ENCODE measurements at regions not wholly inside any gene's neighbourhood (a gene's known extent, or its start where the extent isn't known, plus 50 kb on each side); places are given as distances from the start of the nearest gene placed in this dataset.
"Not testable (repeated sequence)": the region's sequence is repeated elsewhere in the genome, so short reads cannot be mapped to it uniquely, and the experiment has no call there.

GRCh38 chr6:65998544-65998943 is 291.5 kb upstream of the EYS start:
- Mint-ChIP-seq H3K36me3 (ENCODE audit: low read depth) (no peaks in the 10 kb centered on the region), H3K27me3 (no peaks in the 10 kb centered on the region), H3K27ac (no peak overlapping the region), H3K4me1 (no peaks in the 10 kb centered on the region), H3K4me3 (no peak overlapping the region), H3K9me3 (peaks cover 8% of the 10 kb centered on the region)
- POLR2A ChIA-PET = no interaction called here
- DNase-seq = no peak
- CTCF ChIA-PET = no interaction called here

GRCh38 chr6:65997539-65997938 is 290.5 kb upstream of the EYS start:
- ChIA-PET POLR2A (no interaction called here), CTCF (no interaction called here)
- no peaks in the 10 kb centered on the region for H3K4me1 Mint-ChIP-seq
- H3K9me3 Mint-ChIP-seq = peaks cover 8% of the 10 kb centered on the region
- DNase-seq = no peak
- no peaks in the 10 kb centered on the region for H3K36me3 Mint-ChIP-seq (ENCODE audit: low read depth)
- no peak overlapping the region for H3K4me3 Mint-ChIP-seq
- no peaks in the 10 kb centered on the region for H3K27me3 Mint-ChIP-seq
- H3K27ac Mint-ChIP-seq = no peak overlapping the region

GRCh38 chr6:65996096-65996495 is 289.1 kb upstream of the EYS start:
- no peak overlapping the region for H3K27ac Mint-ChIP-seq
- no peak for DNase-seq
- H3K27me3 Mint-ChIP-seq = no peaks in the 10 kb centered on the region
- peaks cover 12% of the 10 kb centered on the region for H3K9me3 Mint-ChIP-seq
- H3K36me3 Mint-ChIP-seq (ENCODE audit: low read depth) = no peaks in the 10 kb centered on the region
- ChIA-PET POLR2A (no interaction called here), CTCF (no interaction called here)
- no peak overlapping the region for H3K4me3 Mint-ChIP-seq
- H3K4me1 Mint-ChIP-seq = no peaks in the 10 kb centered on the region

- ChIA-PET CTCF (no interaction called here), POLR2A (no interaction called here)
- Mint-ChIP-seq H3K9me3 (peaks cover 21% of the 10 kb centered on the region), H3K27me3 (no peaks in the 10 kb centered on the region), H3K36me3 (ENCODE audit: low read depth) (no peaks in the 10 kb centered on the region), H3K27ac (no peak overlapping the region), H3K4me3 (no peak overlapping the region), H3K4me1 (no peaks in the 10 kb centered on the region)
- DNase-seq = no peak
Measured at GRCh38 chr6:65989676-65990075, 282.6 kb upstream of the EYS start.

GRCh38 chr6:65988006-65988405 is 281.0 kb upstream of the EYS start:
- H3K4me3 Mint-ChIP-seq = no peak overlapping the region
- ChIA-PET CTCF (no interaction called here), POLR2A (no interaction called here)
- H3K9me3 Mint-ChIP-seq = peaks cover 24% of the 10 kb centered on the region
- no peaks in the 10 kb centered on the region for H3K27me3 Mint-ChIP-seq
- H3K4me1 Mint-ChIP-seq = no peaks in the 10 kb centered on the region
- no peak overlapping the region for H3K27ac Mint-ChIP-seq
- no peak for DNase-seq
- no peaks in the 10 kb centered on the region for H3K36me3 Mint-ChIP-seq (ENCODE audit: low read depth)

- H3K9me3 Mint-ChIP-seq = peaks cover 29% of the 10 kb centered on the region
- no peak overlapping the region for H3K27ac Mint-ChIP-seq
- ChIA-PET POLR2A (no interaction called here), CTCF (no interaction called here)
- no peaks in the 10 kb centered on the region for H3K4me1 Mint-ChIP-seq
- DNase-seq = no peak
- no peaks in the 10 kb centered on the region for H3K36me3 Mint-ChIP-seq (ENCODE audit: low read depth)
- H3K4me3 Mint-ChIP-seq = no peak overlapping the region
- no peaks in the 10 kb centered on the region for H3K27me3 Mint-ChIP-seq
Measured at GRCh38 chr6:65984089-65984488, 277.1 kb upstream of the EYS start.

GRCh38 chr6:65979120-65979519 is 272.1 kb upstream of the EYS start:
- ChIA-PET POLR2A (no interaction called here), CTCF (no interaction called here)
- Mint-ChIP-seq H3K4me1 (no peaks in the 10 kb centered on the region), H3K4me3 (no peak overlapping the region), H3K36me3 (ENCODE audit: low read depth) (no peaks in the 10 kb centered on the region), H3K27me3 (no peaks in the 10 kb centered on the region), H3K9me3 (peaks cover 18% of the 10 kb centered on the region), H3K27ac (no peak overlapping the region)
- DNase-seq = no peak

GRCh38 chr6:65971252-65971651 is 264.2 kb upstream of the EYS start:
- H3K4me1 Mint-ChIP-seq; H3K27ac Mint-ChIP-seq; DNase-seq; POLR2A ChIA-PET; H3K9me3 Mint-ChIP-seq; H3K36me3 Mint-ChIP-seq (ENCODE audit: low read depth); H3K4me3 Mint-ChIP-seq; H3K27me3 Mint-ChIP-seq; CTCF ChIA-PET: not testable (repeated sequence)

GRCh38 chr6:65964261-65964660 is 257.2 kb upstream of the EYS start:
- CTCF ChIA-PET = no interaction called here
- no peak for DNase-seq
- POLR2A ChIA-PET = no interaction called here
- Mint-ChIP-seq H3K27me3 (no peaks in the 10 kb centered on the region), H3K4me3 (no peak overlapping the region), H3K27ac (no peak overlapping the region), H3K36me3 (ENCODE audit: low read depth) (no peaks in the 10 kb centered on the region), H3K9me3 (peaks cover 8% of the 10 kb centered on the region), H3K4me1 (no peaks in the 10 kb centered on the region)

- ChIA-PET CTCF (no interaction called here), POLR2A (no interaction called here)
- H3K4me3 Mint-ChIP-seq = no peak overlapping the region
- no peaks in the 10 kb centered on the region for H3K9me3 Mint-ChIP-seq
- no peak overlapping the region for H3K27ac Mint-ChIP-seq
- no peaks in the 10 kb centered on the region for H3K4me1 Mint-ChIP-seq
- no peaks in the 10 kb centered on the region for H3K36me3 Mint-ChIP-seq (ENCODE audit: low read depth)
- DNase-seq = no peak
- no peaks in the 10 kb centered on the region for H3K27me3 Mint-ChIP-seq
Measured at GRCh38 chr6:65955034-65955433, 248.0 kb upstream of the EYS start.

- no peaks in the 10 kb centered on the region for H3K4me1 Mint-ChIP-seq
- no peak overlapping the region for H3K4me3 Mint-ChIP-seq
- no peak for DNase-seq
- ChIA-PET POLR2A (no interaction called here), CTCF (no interaction called here)
- no peak overlapping the region for H3K27ac Mint-ChIP-seq
- no peaks in the 10 kb centered on the region for H3K27me3 Mint-ChIP-seq
- H3K9me3 Mint-ChIP-seq = peaks cover 6% of the 10 kb centered on the region
- no peaks in the 10 kb centered on the region for H3K36me3 Mint-ChIP-seq (ENCODE audit: low read depth)
Measured at GRCh38 chr6:65948062-65948461, 241.0 kb upstream of the EYS start.

GRCh38 chr6:65943548-65943947 is 236.5 kb upstream of the EYS start:
- Mint-ChIP-seq H3K4me1 (no peaks in the 10 kb centered on the region), H3K27ac (no peak overlapping the region), H3K4me3 (no peak overlapping the region), H3K9me3 (peaks cover 7% of the 10 kb centered on the region), H3K27me3 (no peaks in the 10 kb centered on the region), H3K36me3 (ENCODE audit: low read depth) (no peaks in the 10 kb centered on the region)
- ChIA-PET CTCF (no interaction called here), POLR2A (no interaction called here)
- DNase-seq = no peak

GRCh38 chr6:65943051-65943450 is 236.0 kb upstream of the EYS start:
- DNase-seq = no peak
- no peak overlapping the region for H3K27ac Mint-ChIP-seq
- H3K36me3 Mint-ChIP-seq (ENCODE audit: low read depth) = no peaks in the 10 kb centered on the region
- no peak overlapping the region for H3K4me3 Mint-ChIP-seq
- H3K4me1 Mint-ChIP-seq = no peaks in the 10 kb centered on the region
- CTCF ChIA-PET = no interaction called here
- H3K27me3 Mint-ChIP-seq = no peaks in the 10 kb centered on the region
- peaks cover 10% of the 10 kb centered on the region for H3K9me3 Mint-ChIP-seq
- POLR2A ChIA-PET = no interaction called here

GRCh38 chr6:65938000-65938399 is 231.0 kb upstream of the EYS start:
- no peaks in the 10 kb centered on the region for H3K36me3 Mint-ChIP-seq (ENCODE audit: low read depth)
- CTCF ChIA-PET = no interaction called here
- POLR2A ChIA-PET = no interaction called here

GRCh38 chr6:65935412-65935811 is 228.4 kb upstream of the EYS start:
- CTCF ChIA-PET = no interaction called here
- no peaks in the 10 kb centered on the region for H3K4me1 Mint-ChIP-seq
- POLR2A ChIA-PET = no interaction called here
- H3K4me3 Mint-ChIP-seq = no peak overlapping the region
- no peak overlapping the region for H3K27ac Mint-ChIP-seq
- no peaks in the 10 kb centered on the region for H3K36me3 Mint-ChIP-seq (ENCODE audit: low read depth)
- H3K9me3 Mint-ChIP-seq = peaks cover 14% of the 10 kb centered on the region
- H3K27me3 Mint-ChIP-seq = no peaks in the 10 kb centered on the region
- no peak for DNase-seq

More at GRCh38 chr6:65938000-65938399, 231.0 kb upstream of the EYS start:
- Mint-ChIP-seq H3K9me3 (peaks cover 13% of the 10 kb centered on the region), H3K4me3 (no peak overlapping the region), H3K27ac (no peak overlapping the region), H3K4me1 (no peaks in the 10 kb centered on the region), H3K27me3 (no peaks in the 10 kb centered on the region)
- no peak for DNase-seq
